Urinary bladder (tissue), 3 donors: ENCODE measurements at regions not wholly inside any gene's neighbourhood (a gene's known extent, or its start where the extent isn't known, plus 50 kb on each side); places are given as distances from the start of the nearest gene placed in this dataset.

Experiments used
- DNase-seq: peaks from one replicate; pipeline ENCODE4 v3.0.0-alpha.2; 2015; ENCODE audit errors: extremely low spot score
- H3K27ac ChIP-seq: one replicate; pipeline ENCODE4 v1.5.1; 2013; ENCODE audit warnings: low read depth, mild to moderate bottlenecking, moderate library complexity
- H3K36me3 ChIP-seq: one replicate; pipeline ENCODE4 v1.6.1; 2013; ENCODE audit warnings: mild to moderate bottlenecking, moderate library complexity; ENCODE audit not compliant: insufficient read depth
- H3K4me1 ChIP-seq: one replicate; pipeline ENCODE4 v1.6.1; 2013; ENCODE audit warnings: mild to moderate bottlenecking, moderate library complexity; ENCODE audit not compliant: insufficient read depth
- H3K4me3 ChIP-seq: one replicate; pipeline ENCODE4 v1.5.1; 2013; ENCODE audit warnings: low read depth, low read length
- WGBS: extraction: QIAGEN DNeasy Blood & Tissue Kit; methylation state at CpG from one replicate; pipeline ENCODE4 v1.1.7; 2013; 5-methylcytosine and 5-hydroxymethylcytosine counted together
- donor health status: healthy with polysubstance abuse.
- donor health status: healthy.

DNA sequence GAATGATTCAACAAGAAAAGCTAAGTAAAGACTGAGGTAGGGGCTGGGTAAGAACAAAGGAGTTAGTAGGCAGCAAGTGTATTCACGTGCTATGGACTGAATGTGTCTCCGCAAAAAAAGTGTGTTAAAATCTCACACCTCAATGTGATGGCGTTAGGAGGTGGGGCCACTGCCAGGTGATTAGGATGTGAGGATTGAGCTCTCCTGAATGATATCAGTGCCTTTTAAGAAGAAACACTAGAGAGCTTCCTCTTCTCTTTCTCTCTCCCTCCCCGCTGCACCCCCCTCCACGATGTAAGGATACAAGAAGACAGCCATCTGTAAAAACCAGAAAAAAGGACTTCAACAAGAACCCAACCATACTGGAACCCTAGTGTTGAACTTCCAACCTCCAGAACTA is 396.1 kb upstream of the PLXNA2 start:
- WGBS = 88% methylated on average over 5 of the region's 5 CpGs
- Histone ChIP-seq H3K36me3 (no peaks in the 10 kb centered on the region), H3K27ac (no peak overlapping the region), H3K4me3 (no peak overlapping the region), H3K4me1 (no peaks in the 10 kb centered on the region)
- DNase-seq = no peak

GRCh38 chr1:208641579-208642280 is 397.5 kb upstream of the PLXNA2 start:
- Histone ChIP-seq H3K4me3 (no peak overlapping the region), H3K27ac (no peak overlapping the region), H3K36me3 (no peaks in the 10 kb centered on the region), H3K4me1 (no peaks in the 10 kb centered on the region)
- no peak for DNase-seq
- 93% methylated on average over 4 of the region's 4 CpGs for WGBS

DNA sequence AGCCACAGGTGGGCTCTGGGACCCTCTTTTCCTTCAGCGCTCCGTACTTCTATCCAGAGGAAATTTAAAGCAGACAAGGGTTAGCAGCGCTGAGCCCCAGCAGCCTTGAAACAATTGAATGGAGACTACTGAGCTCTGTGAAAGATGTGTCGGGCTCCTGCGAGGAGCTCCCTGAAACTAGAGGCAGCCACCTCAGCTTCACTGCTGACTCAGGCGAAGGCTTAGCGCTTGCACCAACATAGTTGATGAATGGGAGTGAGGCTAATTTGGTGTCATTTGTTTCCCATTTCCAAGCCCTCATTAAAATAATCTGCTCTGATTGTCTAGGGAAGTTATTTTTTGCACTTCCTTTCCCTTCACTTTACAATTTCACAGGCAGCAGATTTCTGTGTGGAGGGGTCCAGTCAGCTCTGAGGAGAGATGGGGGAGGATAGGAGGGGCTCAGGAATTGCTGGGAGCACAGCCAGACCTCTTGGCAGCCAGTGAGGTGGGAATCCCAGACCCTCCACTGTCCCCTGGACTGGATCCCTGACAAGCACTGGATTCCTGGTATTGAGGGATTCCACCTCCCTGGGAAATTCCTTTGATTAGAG is 398.9 kb upstream of the PLXNA2 start:
- H3K36me3 ChIP-seq = no peaks in the 10 kb centered on the region
- no peak overlapping the region for H3K4me3 ChIP-seq
- no peak overlapping the region for H3K27ac ChIP-seq
- DNase-seq = no peak
- 81% methylated on average over 7 of the region's 7 CpGs for WGBS
- H3K4me1 ChIP-seq = no peaks in the 10 kb centered on the region

DNA sequence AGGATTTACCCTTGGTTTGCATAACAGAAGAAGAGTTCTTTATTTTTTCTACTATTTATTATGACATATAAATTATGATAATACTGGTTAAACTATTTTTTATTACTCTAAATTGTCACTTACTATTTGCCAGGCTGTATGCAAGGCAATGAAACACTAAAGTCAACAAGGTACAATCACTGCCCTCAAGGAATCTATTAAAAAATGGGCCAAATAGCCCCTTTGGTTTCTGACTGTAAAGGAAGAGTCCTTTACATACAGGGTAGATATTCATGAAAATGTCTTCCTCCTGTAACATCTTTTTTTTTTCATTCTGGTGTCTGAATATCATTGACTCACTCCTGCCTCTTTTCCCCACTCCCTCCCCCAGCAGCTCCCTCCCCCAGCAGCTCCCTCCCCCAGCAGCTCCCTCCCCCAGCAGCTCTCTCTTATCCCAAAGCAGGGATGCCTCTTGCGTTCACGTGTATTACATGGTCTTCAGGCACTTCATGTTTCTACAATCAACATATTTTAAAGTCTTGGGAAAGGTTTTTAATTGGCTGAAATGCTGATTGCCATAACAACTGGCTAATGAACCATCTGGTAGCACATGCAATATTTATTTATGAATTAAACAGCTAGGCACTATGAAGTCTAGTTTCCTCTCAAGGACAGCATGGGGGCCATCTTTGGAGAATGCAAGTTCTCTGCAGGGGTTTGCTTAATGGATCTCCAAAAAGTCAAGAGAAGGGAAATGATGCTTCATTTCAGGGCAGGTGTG is 400.4 kb upstream of the PLXNA2 start:
- Histone ChIP-seq H3K4me1 (no peaks in the 10 kb centered on the region), H3K36me3 (no peaks in the 10 kb centered on the region), H3K27ac (no peak overlapping the region), H3K4me3 (no peak overlapping the region)
- WGBS = 56% methylated on average over 2 of the region's 2 CpGs
- no peak for DNase-seq

DNA sequence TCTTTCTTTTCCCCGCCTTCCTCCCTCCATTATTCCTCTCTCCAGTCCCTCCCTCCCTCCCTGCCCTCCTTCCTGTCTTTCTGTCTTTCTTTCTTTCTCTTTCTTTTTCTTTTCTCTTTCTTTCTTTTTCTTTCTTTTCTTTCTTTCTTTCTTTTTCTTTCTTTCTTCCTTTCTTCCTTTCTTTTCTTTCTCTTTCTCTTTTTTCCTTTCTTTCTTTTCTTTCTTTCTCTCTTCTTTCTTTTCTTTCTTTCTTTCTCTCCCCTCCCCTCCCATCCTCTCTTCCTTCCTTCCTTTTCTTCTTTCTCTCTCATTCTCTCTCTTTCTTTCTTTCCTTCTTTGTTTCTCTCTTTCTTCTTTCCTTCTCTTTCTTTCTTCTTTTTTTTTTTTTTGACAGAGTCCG is 402.2 kb upstream of the PLXNA2 start:
- H3K36me3 ChIP-seq = no peaks in the 10 kb centered on the region
- no peak overlapping the region for H3K4me3 ChIP-seq
- H3K27ac ChIP-seq = no peak overlapping the region
- WGBS = 93% methylated on average over 2 of the region's 2 CpGs
- no peak for DNase-seq
- H3K4me1 ChIP-seq = no peaks in the 10 kb centered on the region

- no peaks in the 10 kb centered on the region for H3K4me1 ChIP-seq
- no peak for DNase-seq
- no peak overlapping the region for H3K4me3 ChIP-seq
- WGBS = 74% methylated on average over 3 of the region's 3 CpGs
- no peak overlapping the region for H3K27ac ChIP-seq
- no peaks in the 10 kb centered on the region for H3K36me3 ChIP-seq
Measured at GRCh38 chr1:208648146-208648545, 404.0 kb upstream of the PLXNA2 start.

GRCh38 chr1:208652296-208653160 is 408.3 kb upstream of the PLXNA2 start:
- no peaks in the 10 kb centered on the region for H3K4me1 ChIP-seq
- H3K27ac ChIP-seq = no peak overlapping the region
- peak; percentile 62 for DNase-seq
- WGBS = 16% methylated on average over 8 of the region's 8 CpGs
- no peaks in the 10 kb centered on the region for H3K36me3 ChIP-seq
- H3K4me3 ChIP-seq = no peak overlapping the region

- no peak overlapping the region for H3K27ac ChIP-seq
- H3K4me1 ChIP-seq = no peaks in the 10 kb centered on the region
- no peak for DNase-seq
- H3K4me3 ChIP-seq = no peak overlapping the region
- H3K36me3 ChIP-seq = no peaks in the 10 kb centered on the region
- WGBS = 46% methylated on average over 4 of the region's 4 CpGs
Measured at GRCh38 chr1:208653426-208653825, 409.2 kb upstream of the PLXNA2 start.

DNA sequence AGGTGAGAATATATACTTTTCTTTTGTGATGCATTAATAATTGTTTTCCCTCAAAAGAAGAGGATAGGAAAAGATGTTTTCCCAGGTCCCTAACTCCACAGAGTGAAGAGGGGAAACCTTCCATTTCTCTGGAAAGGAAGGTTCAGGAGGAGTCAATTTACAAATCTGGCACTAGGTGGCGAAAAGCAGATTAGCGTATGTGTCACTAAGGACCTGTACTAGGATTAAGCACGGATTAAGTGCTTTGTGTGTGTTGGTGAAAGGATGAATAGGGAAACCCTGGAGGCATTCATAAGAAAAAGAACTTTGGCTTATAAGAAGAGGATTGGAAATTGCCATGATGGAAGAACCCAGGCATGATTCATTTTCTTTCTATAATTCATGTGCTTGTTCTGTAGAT is 410.1 kb upstream of the PLXNA2 start:
- Histone ChIP-seq H3K4me3 (no peak overlapping the region), H3K27ac (no peak overlapping the region), H3K4me1 (no peaks in the 10 kb centered on the region), H3K36me3 (no peaks in the 10 kb centered on the region)
- 83% methylated on average over 3 of the region's 3 CpGs for WGBS
- DNase-seq = no peak

DNA sequence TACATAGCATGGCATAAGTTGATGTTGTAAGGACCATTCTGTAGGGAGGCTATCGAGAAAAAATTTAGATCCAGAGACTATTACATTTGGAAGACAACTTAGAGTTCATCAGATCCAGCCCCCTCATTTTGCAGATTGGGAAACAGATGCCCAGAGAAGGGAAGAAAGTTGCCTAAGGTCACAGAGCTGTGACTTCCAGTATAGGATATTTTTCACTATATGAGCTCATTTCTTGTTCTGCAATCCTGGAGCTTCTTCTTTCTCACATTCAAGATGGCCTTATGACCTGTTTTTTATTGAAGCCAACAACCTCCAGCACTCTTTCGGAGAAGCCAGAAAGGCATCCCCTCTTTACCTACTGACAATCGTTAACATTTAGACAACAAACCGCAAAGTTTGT is 421.8 kb upstream of the PLXNA2 start:
- 93% methylated on average over 4 of the region's 4 CpGs for WGBS
- no peak for DNase-seq
- Histone ChIP-seq H3K27ac (no peak overlapping the region), H3K4me1 (no peaks in the 10 kb centered on the region), H3K36me3 (no peaks in the 10 kb centered on the region), H3K4me3 (no peak overlapping the region)

DNA sequence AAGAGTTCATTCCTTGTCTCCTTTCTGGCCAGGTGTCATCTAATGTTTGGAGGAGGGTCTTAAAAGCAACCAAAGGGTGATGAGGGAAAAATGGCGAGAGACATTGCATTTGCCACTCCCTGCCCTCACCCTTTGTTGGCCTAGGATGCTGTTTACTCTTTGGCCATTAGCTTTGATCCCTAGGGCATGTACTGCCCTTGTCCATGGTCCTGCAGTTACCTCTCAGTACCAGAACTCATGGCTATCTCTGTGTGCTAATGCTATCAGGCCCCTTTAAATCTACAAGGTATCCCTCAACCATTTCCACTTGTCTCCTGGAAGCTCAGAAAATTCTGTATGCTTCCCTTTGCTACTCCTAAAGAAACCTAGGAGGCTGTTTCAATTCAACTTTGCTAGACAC is 424.8 kb upstream of the PLXNA2 start:
- H3K4me1 ChIP-seq = no peaks in the 10 kb centered on the region
- H3K27ac ChIP-seq = no peak overlapping the region
- DNase-seq = no peak
- WGBS = 57% methylated on average over 1 of the region's 1 CpG
- H3K36me3 ChIP-seq = no peaks in the 10 kb centered on the region
- H3K4me3 ChIP-seq = no peak overlapping the region

DNA sequence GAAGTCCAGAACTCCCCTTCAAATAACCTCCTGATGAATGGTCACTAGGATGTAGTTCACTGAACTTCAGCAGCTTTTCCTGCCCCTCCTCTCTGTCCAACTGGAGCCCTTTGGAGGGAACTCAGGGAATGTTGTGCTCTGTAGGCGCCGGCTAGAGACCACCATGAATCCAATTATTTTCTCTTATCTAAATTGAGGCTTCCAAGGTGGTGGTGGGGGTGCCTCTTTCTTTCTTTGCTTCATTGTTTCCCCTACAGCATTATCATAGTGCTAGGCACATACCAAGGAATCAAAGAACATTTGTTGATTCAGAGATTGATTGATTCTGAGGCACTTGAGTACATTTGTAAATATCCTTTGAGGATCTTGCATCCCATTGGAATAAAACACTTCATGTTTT is 426.6 kb upstream of the PLXNA2 start:
- H3K4me1 ChIP-seq = no peaks in the 10 kb centered on the region
- no peak overlapping the region for H3K4me3 ChIP-seq
- 78% methylated on average over 2 of the region's 2 CpGs for WGBS
- no peak for DNase-seq
- no peaks in the 10 kb centered on the region for H3K36me3 ChIP-seq
- no peak overlapping the region for H3K27ac ChIP-seq

DNA sequence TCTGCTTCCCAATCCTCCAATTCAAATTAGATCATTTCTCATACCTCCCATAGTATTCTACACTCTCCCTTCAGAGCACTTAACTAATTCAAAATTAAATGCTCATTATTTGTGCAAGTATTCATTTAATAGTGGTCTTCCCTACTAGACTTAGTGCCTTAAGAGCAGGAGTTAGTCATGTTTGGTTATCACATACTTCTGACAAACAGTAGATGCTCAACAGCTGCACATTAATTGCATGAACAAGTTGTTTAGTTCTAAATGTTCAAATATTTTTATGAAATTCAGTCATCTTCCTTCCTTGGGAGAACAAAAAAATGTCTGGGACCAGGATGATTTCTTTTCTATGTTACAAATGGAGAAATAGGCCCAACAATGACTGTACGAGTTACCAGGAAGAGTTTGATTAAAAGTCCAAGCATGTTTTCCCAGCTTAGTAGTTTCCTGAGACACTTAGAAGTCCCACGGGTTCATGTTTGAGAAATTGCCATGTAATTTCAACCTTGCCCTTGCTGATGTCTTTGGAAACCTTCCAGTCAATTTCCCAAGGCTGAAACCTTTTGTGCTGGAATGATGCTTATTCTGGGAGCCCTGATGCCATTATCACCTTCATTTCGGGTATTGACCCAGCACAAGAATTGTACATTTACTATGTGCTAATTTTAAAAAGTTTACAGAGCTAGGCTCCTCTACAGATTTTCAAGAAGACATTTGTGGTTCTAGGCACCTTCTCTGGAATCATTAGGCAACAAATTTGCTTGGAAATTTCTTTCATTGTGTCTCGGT is 437.9 kb upstream of the PLXNA2 start:
- WGBS = 53% methylated on average over 4 of the region's 4 CpGs
- H3K4me3 ChIP-seq = no peak overlapping the region
- no peaks in the 10 kb centered on the region for H3K36me3 ChIP-seq
- no peaks in the 10 kb centered on the region for H3K4me1 ChIP-seq
- no peak for DNase-seq
- H3K27ac ChIP-seq = no peak overlapping the region
